SK-N-SH (cell line): ENCODE measurements at regions not wholly inside any gene's neighbourhood (a gene's known extent, or its start where the extent isn't known, plus 50 kb on each side); places are given as distances from the start of the nearest gene placed in this dataset.

Experiments used
- CTCF ChIA-PET: fragments of 300-600, 350-600 bp; formaldehyde crosslinking; extraction: SDS; loops from one replicate; lab custom pipeline; 2021; lab: Yijun Ruan, JAX
- POLR2A ChIA-PET: fragments of 350-600 bp; sonication (Branson Sonifier 250); formaldehyde crosslinking; extraction: SDS; loops from one replicate; lab custom pipeline; 2020; ENCODE audit warnings: antibody characterized with exemption, inconsistent platforms; lab: Yijun Ruan, JAX
- DNase-seq: peaks from one replicate; pipeline ENCODE4 v3.0.0; 2012
- H2AFZ ChIP-seq: fragments of 200-600 bp; sonication (generic); 2 replicates; pipeline ENCODE4 v1.8.1; 2016; ENCODE audit warnings: antibody characterized with exemption, mild to moderate bottlenecking, low read depth
- H3F3A ChIP-seq: fragments of 200-600 bp; sonication (generic); replicated peaks from 2 replicates; pipeline ENCODE3; 2016; ENCODE audit warnings: antibody characterized with exemption, mild to moderate bottlenecking; ENCODE audit not compliant: insufficient read depth
- H3K27ac ChIP-seq, 2 experiments: fragments of 200-500 bp in 1 of 2; fragments of 200-600 bp in 1 of 2; sonication (Bioruptor generic) in 1 of 2; sonication (generic), shearing (Covaris generic) in 1 of 2; 2 replicates each; pipeline versions ENCODE4 v1.5.1 to v1.6.1; 2014 to 2016; ENCODE audit warnings: low read depth in 2 of 2, inconsistent platforms in 1 of 2, low read length in 1 of 2, mild to moderate bottlenecking in 1 of 2, mixed read lengths in 1 of 2
- H3K27me3 ChIP-seq: fragments of 200-600 bp; sonication (generic), shearing (Covaris generic); 2 replicates; pipeline ENCODE4 v1.6.1; 2016; ENCODE audit warnings: mixed run types; ENCODE audit not compliant: insufficient read depth
- H3K36me3 ChIP-seq, 2 experiments: fragments of 200-500 bp in 1 of 2; fragments of 200-600 bp in 1 of 2; sonication (Bioruptor generic) in 1 of 2; sonication (generic) in 1 of 2; replicated peaks in 1 of 2; 2 replicates each; pipeline versions ENCODE3 to v1.5.1; 2014 to 2016; ENCODE audit warnings: low read length in 1 of 2, mild to moderate bottlenecking in 1 of 2; ENCODE audit not compliant: insufficient read depth in 2 of 2, control insufficient read depth in 1 of 2
- H3K4me1 ChIP-seq, 2 experiments: fragments of 200-500 bp in 1 of 2; fragments of 200-600 bp in 1 of 2; sonication (Bioruptor generic) in 1 of 2; sonication (generic), shearing (Covaris generic) in 1 of 2; 2 replicates each; pipeline versions ENCODE4 v1.5.1 to v1.6.1; 2014 to 2016; ENCODE audit warnings: low read depth in 1 of 2, low read length in 1 of 2, mixed run types in 1 of 2; ENCODE audit not compliant: insufficient read depth in 2 of 2, control insufficient read depth in 1 of 2
- H3K4me2 ChIP-seq: fragments of 200-600 bp; sonication (generic), shearing (Covaris generic); 2 replicates; pipeline ENCODE4 v1.6.1; 2017; ENCODE audit warnings: mixed run types
- H3K4me3 ChIP-seq, 2 experiments: fragments of 200-500 bp in 1 of 2; fragments of 200-600 bp in 1 of 2; sonication (Bioruptor generic) in 1 of 2; sonication (generic), shearing (Covaris generic) in 1 of 2; 2 replicates each; pipeline versions ENCODE4 v1.5.1 to v1.8.1; 2014 to 2016; ENCODE audit warnings: low read depth in 2 of 2, inconsistent platforms in 1 of 2, low read length in 1 of 2, mild to moderate bottlenecking in 1 of 2, mixed read lengths in 1 of 2, moderate library complexity in 1 of 2
- H3K79me2 ChIP-seq: fragments of 200-600 bp; sonication (generic); 2 replicates; pipeline ENCODE4 v1.8.1; 2017; ENCODE audit warnings: mild to moderate bottlenecking; ENCODE audit not compliant: insufficient read depth
- H3K9ac ChIP-seq: fragments of 200-600 bp; sonication (generic); 2 replicates; pipeline ENCODE4 v1.6.1; 2017; ENCODE audit warnings: mixed run types
- H3K9me2 ChIP-seq: fragments of 200-600 bp; sonication (generic); 2 replicates; pipeline ENCODE4 v1.6.1; 2017; ENCODE audit warnings: mixed run types
- H3K9me3 ChIP-seq: fragments of 200-600 bp; sonication (generic); 2 replicates; pipeline ENCODE4 v1.6.1; 2017; ENCODE audit warnings: mixed run types, mild to moderate bottlenecking, moderate library complexity
- H4K20me1 ChIP-seq: fragments of 200-600 bp; sonication (generic); 2 replicates; pipeline ENCODE4 v1.6.1; 2017; ENCODE audit warnings: mild to moderate bottlenecking, mixed run types; ENCODE audit not compliant: insufficient read depth
- EZH2phosphoT487 ChIP-seq: fragments of 200-600 bp; sonication (generic); IDR thresholded peaks from 2 replicates; pipeline ENCODE4 v1.6.1; 2017; ENCODE audit warnings: low read depth, mixed run types, mild to moderate bottlenecking, antibody characterized with exemption, moderate library complexity, borderline replicate concordance
- FOXJ3 ChIP-seq: sonication (generic); formaldehyde crosslinking; IDR thresholded peaks from 2 replicates; pipeline ENCODE4 v1.5.1; 2020; ENCODE audit warnings: mild to moderate bottlenecking, missing genetic modification reagents
- FOXM1 ChIP-seq: IDR thresholded peaks from 2 replicates; pipeline ENCODE4 v1.4.0; 2012; ENCODE audit warnings: low read depth, mild to moderate bottlenecking
- GATA2 ChIP-seq: sonication (generic); formaldehyde crosslinking; IDR thresholded peaks from 2 replicates; pipeline ENCODE4 v1.5.0; 2020; ENCODE audit warnings: mild to moderate bottlenecking, missing genetic modification reagents
- JUND ChIP-seq: IDR thresholded peaks from 2 replicates; pipeline ENCODE4 v1.4.0; 2012
- MEF2A ChIP-seq: IDR thresholded peaks from 2 replicates; pipeline ENCODE4 v1.4.0; 2012; ENCODE audit warnings: low read depth, borderline replicate concordance
- MXI1 ChIP-seq: IDR thresholded peaks from 2 replicates; pipeline ENCODE4 v1.6.1; 2012; ENCODE audit warnings: mild to moderate bottlenecking, low read depth, low read length, improper control_type of control experiment
- NFIC ChIP-seq: IDR thresholded peaks from 2 replicates; pipeline ENCODE4 v1.4.0; 2012; ENCODE audit warnings: borderline replicate concordance
- PBX3 ChIP-seq: IDR thresholded peaks from 2 replicates; pipeline ENCODE4; 2012
- RCOR1 ChIP-seq: fragments of 150-350 bp; IDR thresholded peaks from 2 replicates; pipeline ENCODE4 v1.6.1; 2017; ENCODE audit warnings: antibody characterized with exemption, low read length
- RXRA ChIP-seq: IDR thresholded peaks from 2 replicates; pipeline ENCODE4 v1.4.0; 2012; ENCODE audit warnings: low read depth, mild to moderate bottlenecking, borderline replicate concordance
- SMC3 ChIP-seq: IDR thresholded peaks from 2 replicates; pipeline ENCODE4 v1.6.1; 2012; ENCODE audit warnings: low read depth, low read length, improper control_type of control experiment
- USF2 ChIP-seq: fragments of 150-350 bp; IDR thresholded peaks from 2 replicates; pipeline ENCODE4 v1.6.1; 2017; ENCODE audit warnings: antibody characterized with exemption, low read length, low read depth, borderline replicate concordance
- YY1 ChIP-seq: IDR thresholded peaks from 2 replicates; pipeline ENCODE4 v1.4.0; 2012; ENCODE audit warnings: low read depth, mild to moderate bottlenecking
- WGBS: methylation state at CpG from one replicate; pipeline ENCODE4 v1.1.6; 2017; ENCODE audit warnings: low lambda C conversion rate; 5-methylcytosine and 5-hydroxymethylcytosine counted together
- TF ChIP-seq, protein P1 (sequence below): IDR thresholded peaks from 2 replicates; pipeline ENCODE4 v1.4.0; 2012; ENCODE audit warnings: low read depth, borderline replicate concordance
- TF ChIP-seq, protein P2 (sequence below): IDR thresholded peaks from 2 replicates; pipeline ENCODE4 v1.4.0; 2012; ENCODE audit warnings: low read depth
- TF ChIP-seq, protein P3 (sequence below): fragments of 200-600 bp; sonication (generic); IDR thresholded peaks from 2 replicates; pipeline ENCODE4 v1.6.1; 2017; ENCODE audit warnings: antibody characterized with exemption, mild to moderate bottlenecking, moderate library complexity
- TF ChIP-seq, protein P4 (sequence below): IDR thresholded peaks from 2 replicates; pipeline ENCODE4 v1.4.0; 2012; ENCODE audit warnings: low read depth, borderline replicate concordance

DNA sequence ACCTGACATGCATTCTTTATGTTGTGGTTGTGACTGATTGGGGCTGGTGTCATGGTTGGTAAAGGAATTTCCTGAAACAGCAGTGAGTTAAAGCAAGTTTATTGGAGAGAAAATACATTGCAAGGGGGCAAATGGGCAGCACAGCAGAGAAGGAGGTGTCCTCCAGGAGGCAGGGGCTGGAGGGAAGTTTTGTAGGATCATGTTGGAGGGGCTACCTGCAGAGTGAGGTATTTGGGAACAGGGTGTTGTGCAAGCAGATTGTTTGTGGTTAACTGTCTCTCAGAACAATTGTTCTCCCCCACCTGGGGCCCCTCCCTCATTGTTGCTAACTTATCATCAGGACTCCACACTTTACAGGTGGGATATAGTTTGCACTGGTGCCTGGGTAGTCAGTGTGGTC is 196.0 kb downstream of the NSUN3 start:
- CTCF ChIA-PET = interaction anchor here (4.0 kb wide), 1 partner anchor 9 kb away, joined by 17 read pairs; no protein-coding TSS in a partner anchor
- POLR2A ChIA-PET = no interaction called here
- no peaks in the 10 kb centered on the region for H4K20me1 ChIP-seq
- no peaks in the 10 kb centered on the region for H3F3A ChIP-seq
- no peaks in the 10 kb centered on the region for H3K9me3 ChIP-seq
- H3K4me2 ChIP-seq = no peak overlapping the region
- no peaks in the 10 kb centered on the region for H3K79me2 ChIP-seq
- no peak overlapping the region for H2AFZ ChIP-seq
- H3K4me3 ChIP-seq = no peak overlapping the region
- no peak overlapping the region for H3K27ac ChIP-seq
- TF ChIP-seq FOXM1 (no peak), GATA2 (no peak), MEF2A (no peak), RCOR1 (no peak), JUND (no peak), MXI1 (no peak), YY1 (no peak), FOXJ3 (CRISPR knock-in tag) (no peak), NFIC (no peak)
- TF ChIP-seq, protein P1, sequence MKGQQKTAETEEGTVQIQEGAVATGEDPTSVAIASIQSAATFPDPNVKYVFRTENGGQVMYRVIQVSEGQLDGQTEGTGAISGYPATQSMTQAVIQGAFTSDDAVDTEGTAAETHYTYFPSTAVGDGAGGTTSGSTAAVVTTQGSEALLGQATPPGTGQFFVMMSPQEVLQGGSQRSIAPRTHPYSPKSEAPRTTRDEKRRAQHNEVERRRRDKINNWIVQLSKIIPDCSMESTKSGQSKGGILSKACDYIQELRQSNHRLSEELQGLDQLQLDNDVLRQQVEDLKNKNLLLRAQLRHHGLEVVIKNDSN = no peak
- TF ChIP-seq, protein P2, sequence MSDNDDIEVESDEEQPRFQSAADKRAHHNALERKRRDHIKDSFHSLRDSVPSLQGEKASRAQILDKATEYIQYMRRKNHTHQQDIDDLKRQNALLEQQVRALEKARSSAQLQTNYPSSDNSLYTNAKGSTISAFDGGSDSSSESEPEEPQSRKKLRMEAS = no peak
- TF ChIP-seq, protein P3, sequence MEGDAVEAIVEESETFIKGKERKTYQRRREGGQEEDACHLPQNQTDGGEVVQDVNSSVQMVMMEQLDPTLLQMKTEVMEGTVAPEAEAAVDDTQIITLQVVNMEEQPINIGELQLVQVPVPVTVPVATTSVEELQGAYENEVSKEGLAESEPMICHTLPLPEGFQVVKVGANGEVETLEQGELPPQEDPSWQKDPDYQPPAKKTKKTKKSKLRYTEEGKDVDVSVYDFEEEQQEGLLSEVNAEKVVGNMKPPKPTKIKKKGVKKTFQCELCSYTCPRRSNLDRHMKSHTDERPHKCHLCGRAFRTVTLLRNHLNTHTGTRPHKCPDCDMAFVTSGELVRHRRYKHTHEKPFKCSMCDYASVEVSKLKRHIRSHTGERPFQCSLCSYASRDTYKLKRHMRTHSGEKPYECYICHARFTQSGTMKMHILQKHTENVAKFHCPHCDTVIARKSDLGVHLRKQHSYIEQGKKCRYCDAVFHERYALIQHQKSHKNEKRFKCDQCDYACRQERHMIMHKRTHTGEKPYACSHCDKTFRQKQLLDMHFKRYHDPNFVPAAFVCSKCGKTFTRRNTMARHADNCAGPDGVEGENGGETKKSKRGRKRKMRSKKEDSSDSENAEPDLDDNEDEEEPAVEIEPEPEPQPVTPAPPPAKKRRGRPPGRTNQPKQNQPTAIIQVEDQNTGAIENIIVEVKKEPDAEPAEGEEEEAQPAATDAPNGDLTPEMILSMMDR = no peak
- TF ChIP-seq, protein P4, sequence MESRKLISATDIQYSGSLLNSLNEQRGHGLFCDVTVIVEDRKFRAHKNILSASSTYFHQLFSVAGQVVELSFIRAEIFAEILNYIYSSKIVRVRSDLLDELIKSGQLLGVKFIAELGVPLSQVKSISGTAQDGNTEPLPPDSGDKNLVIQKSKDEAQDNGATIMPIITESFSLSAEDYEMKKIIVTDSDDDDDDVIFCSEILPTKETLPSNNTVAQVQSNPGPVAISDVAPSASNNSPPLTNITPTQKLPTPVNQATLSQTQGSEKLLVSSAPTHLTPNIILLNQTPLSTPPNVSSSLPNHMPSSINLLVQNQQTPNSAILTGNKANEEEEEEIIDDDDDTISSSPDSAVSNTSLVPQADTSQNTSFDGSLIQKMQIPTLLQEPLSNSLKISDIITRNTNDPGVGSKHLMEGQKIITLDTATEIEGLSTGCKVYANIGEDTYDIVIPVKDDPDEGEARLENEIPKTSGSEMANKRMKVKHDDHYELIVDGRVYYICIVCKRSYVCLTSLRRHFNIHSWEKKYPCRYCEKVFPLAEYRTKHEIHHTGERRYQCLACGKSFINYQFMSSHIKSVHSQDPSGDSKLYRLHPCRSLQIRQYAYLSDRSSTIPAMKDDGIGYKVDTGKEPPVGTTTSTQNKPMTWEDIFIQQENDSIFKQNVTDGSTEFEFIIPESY = no peak
- TF ChIP-seq, all 33 proteins: peak for 0
- H3K36me3 ChIP-seq = no peaks in the 10 kb centered on the region
- no peaks in the 10 kb centered on the region; the same call in 1 of the 2 replicates for H3K27me3 ChIP-seq
- no peaks in the 10 kb centered on the region for H3K9me2 ChIP-seq
- no peak overlapping the region for H3K9ac ChIP-seq
- no peaks in the 10 kb centered on the region; a peak in 2 of 4 replicates for H3K4me1 ChIP-seq
- DNase-seq = no peak

- H3K9ac ChIP-seq = no peak overlapping the region
- H3K9me2 ChIP-seq = no peaks in the 10 kb centered on the region
- H3K27me3 ChIP-seq = no peaks in the 10 kb centered on the region; the same call in 1 of the 2 replicates
- H3K36me3 ChIP-seq = no peaks in the 10 kb centered on the region
- no peaks in the 10 kb centered on the region for H3K9me3 ChIP-seq
- WGBS = 60% methylated on average over 1 of the region's 1 CpG
- H3K4me3 ChIP-seq = no peak overlapping the region
- ChIA-PET CTCF (interaction anchor here (0.9 to 4.0 kb wide), 4 partner anchors 10 to 167 kb away, joined by 3 to 17 read pairs (median 5); no protein-coding TSS in a partner anchor), POLR2A (no interaction called here)
- H3K4me2 ChIP-seq = no peak overlapping the region
- H3K4me1 ChIP-seq = no peaks in the 10 kb centered on the region; a peak in 2 of 4 replicates
- no peaks in the 10 kb centered on the region for H3F3A ChIP-seq
- no peak overlapping the region for H3K27ac ChIP-seq
- no peaks in the 10 kb centered on the region for H4K20me1 ChIP-seq
- DNase-seq = no peak
- no peak overlapping the region for H2AFZ ChIP-seq
- no peaks in the 10 kb centered on the region for H3K79me2 ChIP-seq
- TF ChIP-seq EZH2phosphoT487 (no peak), GATA2 (no peak), FOXJ3 (CRISPR knock-in tag) (no peak), PBX3 (no peak), NFIC (no peak), USF2 (no peak), MXI1 (no peak), RXRA (no peak), SMC3 (no peak)
- TF ChIP-seq, protein P2 = no peak
Observed at GRCh38 chr3:94259291-94259690, 196.4 kb downstream of the NSUN3 start.
